GM21360 (cell line): ENCODE measurements at regions not wholly inside any gene's neighbourhood (a gene's known extent, or its start where the extent isn't known, plus 50 kb on each side); places are given as distances from the start of the nearest gene placed in this dataset.

Source experiments
- ATAC-seq: cut with Tn5 transposase; IDR thresholded peaks from one replicate; pipeline ENCODE4 v1.9.1; 2021; ENCODE audit warnings: mild to moderate bottlenecking, moderate library complexity; ENCODE audit not compliant: unreplicated experiment

DNA sequence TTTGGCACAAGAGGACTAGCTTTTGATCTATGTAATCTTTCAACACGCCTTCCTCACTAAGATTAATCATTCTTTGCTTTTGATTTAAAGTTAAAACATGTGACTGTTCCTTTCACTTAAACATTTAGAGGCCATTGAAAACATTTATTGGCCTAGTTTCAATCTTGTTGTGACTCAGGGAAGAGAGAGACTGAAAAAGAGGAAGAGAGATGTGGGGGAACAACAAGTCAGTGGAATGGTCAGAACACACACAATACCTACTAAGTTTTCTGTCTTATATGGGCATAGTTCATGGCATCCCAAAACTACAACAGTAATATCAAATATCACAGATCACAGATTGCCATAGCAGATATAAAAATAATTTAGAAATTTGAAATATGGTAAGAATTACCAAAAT is 812.9 kb upstream of the AGA start:
- no peak for ATAC-seq

DNA sequence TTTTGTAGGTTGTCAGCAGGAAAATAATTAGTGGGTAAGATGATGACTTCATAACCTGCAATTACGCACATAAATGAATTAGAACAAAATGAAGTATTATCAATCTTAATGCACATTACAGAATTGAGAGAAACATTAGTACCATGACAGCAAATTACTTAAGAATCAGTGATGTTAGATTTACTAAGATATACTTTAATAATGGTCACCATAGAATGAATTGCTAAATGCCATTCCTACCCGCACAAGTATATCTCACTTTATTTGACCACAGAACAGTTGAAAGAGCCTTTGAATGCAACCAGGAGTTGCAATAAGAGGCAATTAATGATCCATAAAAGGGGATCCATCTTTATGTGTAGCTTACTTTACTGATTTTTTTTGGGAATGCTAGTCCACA is 816.4 kb upstream of the AGA start:
- no peak for ATAC-seq

DNA sequence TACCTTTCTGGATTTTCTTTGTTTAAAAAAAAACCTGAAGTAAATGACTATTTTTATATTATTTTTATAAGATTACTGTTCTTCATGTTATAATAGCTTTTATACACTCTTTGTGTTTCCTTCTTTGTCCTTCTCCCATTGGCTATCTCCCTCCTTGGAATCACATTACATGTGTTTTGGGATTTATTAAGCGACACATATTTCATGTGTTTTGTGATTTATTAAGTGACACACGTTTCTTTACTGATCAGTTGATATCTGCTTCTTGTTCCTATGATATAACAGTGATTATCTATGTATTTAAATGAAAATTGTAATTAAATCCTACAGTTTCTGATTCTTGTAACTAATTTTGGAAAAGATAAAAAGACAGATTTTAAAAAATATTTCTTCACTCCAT is 817.3 kb upstream of the AGA start:
- ATAC-seq = no peak

DNA sequence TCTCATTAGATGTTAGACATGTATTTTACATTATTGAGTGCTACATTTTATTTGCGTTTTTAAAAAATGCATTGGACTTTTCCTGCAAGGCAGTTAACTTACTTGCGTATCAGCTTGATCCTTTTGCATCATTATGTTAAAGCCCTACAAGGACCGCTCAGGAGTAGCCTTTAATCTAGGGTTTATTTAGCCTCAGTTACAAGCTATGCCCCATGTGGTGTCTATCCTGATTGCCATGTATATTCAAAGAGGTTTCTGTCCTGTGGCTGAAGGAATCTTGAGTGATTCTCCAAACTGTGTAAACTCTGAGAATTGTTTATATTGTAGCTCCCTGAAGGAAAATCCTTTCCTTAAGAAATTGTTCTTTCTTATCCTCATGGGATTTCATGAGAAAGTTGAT is 821.8 kb upstream of the AGA start:
- no peak for ATAC-seq

DNA sequence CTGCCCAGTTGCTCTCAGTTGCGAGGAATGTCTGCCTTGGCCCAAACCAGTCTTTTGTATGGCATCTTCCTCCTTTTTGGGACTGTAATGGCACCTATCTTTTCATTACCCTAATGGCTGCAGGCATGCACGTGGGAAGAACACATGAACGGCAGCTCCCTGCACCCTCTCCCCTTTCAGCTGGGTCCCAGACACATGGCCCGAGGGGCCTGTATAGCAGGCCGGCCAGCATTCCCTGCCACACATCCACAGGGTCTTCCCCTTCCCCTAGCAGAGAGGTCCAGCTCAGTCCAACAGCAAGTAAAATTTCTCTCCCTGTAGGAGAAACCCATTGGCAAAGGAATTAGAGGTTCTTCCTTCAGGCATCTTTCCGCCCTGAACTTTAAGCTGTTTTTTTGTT is 829.1 kb upstream of the AGA start:
- no peak for ATAC-seq

DNA sequence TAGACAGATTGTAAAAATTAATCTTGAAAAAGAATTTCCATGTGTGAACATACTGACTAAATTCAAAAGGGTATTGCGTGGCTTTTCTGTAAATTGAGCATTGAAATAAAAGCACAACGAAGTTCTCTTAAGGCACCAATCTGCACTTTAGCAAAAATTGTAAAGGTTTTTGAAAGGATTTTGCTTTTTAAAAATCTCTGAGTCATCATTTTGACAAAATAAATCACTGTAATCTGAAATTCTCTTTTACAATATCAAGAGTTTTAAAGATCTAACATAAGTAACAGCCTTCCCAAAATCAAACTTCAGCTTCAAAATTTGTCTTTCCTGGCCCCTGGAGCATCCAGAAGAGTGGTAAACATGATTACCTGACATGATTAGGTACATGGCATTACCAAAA is 830.9 kb upstream of the AGA start:
- no peak for ATAC-seq

DNA sequence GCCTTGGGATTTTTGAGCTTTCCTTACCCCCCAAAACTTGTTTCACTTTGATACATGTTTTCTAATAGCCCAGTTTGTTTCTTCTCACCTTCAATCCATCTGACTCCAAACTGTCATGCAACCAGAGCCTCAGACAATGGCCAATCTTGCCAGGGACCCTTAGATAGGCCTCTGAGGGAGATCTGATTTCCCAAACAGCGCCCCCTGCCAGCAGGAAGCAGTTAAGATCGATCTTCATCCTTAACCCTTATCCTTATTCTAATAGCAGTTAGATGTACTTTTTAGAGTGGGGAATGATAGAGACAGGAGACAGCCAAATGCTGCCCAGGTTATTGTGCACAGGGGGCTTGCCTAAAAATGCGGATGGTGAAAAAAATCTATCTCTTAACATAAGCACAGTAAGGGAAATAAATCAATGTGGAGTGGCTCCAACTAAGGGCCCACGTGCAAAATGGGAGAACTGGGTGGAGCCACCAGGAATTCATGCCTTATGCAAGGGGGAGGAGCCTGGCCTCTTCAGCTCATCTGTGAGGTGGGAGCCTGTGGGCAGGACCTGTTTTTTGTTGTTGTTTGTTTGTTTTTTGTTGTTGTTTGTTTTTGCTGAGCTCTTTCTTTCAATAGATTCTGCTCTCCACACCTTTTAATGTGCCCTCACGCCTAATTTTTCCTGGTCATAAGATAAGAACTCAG is 833.6 kb upstream of the AGA start:
- no peak for ATAC-seq

DNA sequence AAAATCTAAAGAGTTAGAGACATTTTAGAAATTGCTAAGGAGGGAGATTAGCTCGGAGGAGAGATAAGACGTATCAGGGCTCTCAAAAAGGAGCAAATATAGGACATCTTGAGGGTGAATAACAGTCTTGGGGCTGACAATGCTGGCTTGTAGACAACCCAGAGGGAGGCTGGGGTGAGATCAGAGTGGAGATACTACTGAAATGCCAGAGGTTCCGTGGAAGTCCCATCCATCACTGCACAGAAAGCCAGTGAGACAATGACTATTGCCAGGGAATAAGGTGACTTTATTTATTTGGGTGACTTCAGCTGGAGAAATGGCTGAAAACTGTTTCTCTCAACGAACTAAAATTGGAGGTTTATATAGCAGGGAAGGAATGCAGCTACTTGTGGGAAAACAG is 838.1 kb upstream of the AGA start:
- no peak for ATAC-seq

DNA sequence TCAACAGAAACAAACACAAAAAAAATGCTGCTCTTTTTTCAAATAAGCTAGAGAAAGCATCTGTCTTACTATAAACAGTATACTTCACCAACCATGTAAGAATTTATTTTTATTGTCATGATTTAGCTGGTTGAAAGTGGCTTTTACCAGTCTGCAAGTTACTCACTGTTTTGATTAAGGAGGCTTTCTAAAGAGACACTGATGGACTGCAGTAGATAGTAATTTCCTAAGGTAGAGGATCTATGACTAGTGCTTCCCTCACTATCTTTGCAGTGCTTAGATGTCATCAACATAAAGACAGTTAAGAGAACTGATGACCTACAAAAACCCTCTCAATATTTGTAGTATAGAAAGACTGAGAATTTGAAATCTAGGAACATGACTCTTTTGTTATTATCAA is 846.2 kb upstream of the AGA start:
- ATAC-seq = no peak

DNA sequence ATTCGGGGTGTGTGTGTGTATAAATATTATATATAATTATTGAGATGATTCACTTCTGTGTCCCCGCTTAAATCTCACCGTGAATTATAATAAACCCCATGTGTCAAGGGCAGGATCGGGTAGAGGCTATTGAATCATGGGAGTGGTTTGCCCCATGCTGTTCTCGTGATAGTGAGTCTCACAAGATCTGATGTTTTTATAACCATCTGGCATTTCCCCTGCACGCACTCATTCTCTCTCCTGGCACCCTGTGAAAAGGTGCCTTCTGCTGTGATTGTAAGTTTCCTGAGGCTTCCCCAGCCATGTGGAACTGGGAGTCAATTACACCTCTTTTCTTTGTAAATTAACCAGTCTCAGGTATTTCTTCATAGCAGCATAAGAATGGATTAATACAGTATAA is 851.4 kb upstream of the AGA start:
- no peak for ATAC-seq

DNA sequence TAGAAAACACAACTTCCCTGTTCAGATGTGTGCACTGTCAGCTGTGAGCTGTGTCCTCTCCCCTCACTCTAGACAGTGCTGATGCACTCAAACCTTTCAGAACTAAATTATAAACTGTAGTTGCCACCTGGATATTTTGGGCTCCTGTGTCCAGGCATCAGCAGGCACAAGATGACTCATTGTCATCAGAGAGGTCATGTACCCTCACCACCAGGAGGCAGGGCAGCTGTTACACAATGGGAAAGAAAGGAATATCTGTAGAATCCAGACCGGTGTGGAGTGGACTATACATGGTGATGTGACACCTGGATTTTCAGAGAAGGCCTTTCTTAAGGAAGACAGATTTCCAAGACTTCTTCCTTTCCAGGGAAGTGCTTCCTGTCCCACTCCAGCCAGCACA is 854.4 kb upstream of the AGA start:
- ATAC-seq = no peak

DNA sequence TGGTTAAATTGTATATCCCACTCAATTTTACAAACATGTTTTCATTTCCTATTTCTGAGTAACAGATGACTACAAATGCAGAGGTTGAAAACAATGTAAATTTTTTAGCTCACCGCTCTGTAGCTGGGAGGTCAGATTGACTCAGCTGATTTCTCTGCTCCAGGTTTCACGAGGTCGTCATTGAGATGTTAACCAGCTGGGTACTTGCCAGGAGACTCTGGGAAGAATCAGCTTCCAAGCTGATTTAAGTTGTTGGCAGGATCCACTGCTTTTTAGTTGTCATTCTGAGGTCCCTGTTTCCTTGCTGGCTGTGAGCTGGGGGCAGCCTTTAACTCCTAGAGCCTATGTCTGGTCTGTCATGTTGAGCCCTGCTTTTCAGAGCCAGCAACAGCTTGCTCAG is 864.3 kb upstream of the AGA start:
- ATAC-seq = no peak

DNA sequence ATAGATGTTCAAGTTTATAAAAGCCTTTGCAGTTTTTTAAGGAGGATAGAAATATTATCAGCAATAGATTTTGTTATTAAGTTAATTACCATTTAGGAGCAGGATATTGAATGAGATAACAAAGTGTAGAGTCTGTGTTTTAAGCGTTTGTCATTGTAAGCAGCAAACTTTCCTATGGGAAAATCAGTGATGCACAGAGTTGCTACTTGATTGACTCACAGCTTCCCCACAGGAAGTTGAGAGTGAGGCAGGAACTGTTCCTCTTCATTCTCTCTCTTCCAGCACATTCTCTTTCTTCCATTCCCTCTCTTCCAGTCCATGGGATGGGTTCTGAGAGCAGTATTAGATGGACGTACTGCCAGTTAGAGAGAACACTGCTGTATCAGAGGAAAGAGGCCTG is 867.7 kb upstream of the AGA start:
- no peak for ATAC-seq

DNA sequence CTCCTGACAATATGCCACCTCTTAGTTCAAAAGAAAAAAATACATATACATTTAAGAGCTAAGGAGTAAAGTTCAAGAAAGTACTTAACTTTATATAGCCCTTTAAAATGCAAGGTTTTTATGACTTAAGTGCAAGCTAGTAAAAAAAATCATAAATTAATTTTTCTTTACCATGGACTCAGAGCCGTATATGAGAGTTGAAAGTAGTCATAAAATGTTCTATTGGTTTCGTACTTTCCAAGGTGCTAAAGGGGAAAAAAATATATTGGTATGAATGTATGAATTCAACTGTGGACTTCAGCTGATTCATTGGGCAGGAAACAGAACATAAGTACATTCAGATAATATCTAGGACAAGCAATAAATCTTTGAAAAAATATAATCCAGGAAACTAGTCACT is 869.8 kb upstream of the AGA start:
- ATAC-seq = no peak

DNA sequence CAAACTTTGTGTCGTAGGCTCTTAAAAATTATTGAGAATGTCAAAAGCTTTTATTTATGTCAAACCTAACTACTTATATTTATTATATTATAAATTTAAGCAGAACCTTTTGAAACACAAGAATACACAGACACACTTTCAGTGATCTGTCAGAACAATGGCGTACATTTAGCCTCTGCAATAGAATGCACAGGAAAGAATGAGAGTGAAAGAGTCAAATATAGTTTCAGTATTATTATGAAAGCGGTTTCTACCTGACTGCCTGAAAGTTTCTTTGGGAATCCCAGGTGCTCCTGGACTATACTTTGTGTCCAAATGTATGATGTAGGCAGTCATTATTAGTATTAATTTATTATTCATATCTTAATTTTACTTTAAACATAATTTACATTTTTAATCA is 872.0 kb upstream of the AGA start:
- no peak for ATAC-seq

DNA sequence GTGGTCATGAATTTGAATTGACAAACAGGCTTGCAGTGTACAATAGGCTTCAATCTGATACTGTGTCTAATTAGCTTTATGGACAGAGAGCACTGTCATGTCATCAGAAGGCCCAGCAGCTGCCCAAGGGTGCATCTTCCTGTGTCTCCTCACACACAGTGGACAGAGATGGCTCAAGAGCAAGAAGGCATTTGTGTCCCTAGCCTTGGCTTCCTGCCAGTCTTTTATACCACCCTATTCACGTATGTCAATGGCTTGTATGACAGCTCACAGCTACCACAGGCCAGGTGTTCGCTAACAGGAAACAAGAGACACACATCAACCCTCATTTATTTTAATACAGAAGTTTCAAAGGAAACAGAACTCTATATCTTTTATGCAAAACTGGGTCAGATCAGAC is 874.0 kb upstream of the AGA start:
- ATAC-seq = no peak

DNA sequence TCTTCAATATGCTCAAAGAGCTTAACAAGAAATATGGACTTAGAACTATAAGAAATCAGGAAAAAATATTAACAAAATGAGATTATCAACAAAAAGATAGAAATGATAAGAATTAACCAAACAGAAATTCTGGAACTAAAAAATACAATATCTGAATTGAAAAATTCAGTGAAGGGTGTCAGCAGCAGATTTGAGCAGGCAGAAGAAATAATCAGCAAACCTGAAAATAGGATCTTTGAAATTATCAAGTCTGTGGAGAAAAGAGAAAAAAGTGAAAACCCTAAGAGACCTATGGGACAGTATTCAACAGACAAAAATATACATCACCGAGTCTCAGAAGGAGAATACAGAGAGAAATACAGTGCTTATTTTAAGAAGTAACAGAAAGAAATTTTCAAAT is 877.8 kb upstream of the AGA start:
- no peak for ATAC-seq

DNA sequence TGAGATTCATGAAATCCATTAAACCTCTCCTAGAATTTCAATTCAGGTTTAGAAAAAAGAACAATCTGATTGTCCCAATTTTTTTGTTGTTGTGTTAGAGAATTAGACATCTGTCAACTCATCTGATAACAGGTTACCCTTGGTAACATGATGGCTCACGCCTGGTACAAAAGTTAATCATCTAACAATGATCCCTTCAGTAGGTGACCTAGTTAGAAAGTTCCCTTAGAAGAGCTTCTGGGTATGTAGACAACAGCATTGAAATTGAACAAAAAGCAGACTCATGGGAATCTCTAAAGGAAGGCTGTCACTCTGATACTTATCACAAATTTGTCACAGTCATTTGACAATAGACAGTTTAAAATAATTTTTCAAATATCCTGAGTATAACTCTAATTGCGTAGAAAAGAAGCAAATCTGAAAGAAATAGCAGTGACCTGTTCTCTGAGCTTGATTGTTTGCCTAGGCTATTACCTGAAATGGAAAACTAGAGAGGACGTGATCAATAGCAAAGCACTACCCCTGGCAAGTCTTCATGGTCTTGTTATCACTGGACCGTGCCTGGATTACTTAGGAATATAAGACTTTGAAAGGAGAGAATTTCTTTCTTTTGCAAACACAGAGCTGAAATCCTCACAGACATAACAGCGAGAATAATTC is 880.4 kb upstream of the AGA start:
- no peak for ATAC-seq

DNA sequence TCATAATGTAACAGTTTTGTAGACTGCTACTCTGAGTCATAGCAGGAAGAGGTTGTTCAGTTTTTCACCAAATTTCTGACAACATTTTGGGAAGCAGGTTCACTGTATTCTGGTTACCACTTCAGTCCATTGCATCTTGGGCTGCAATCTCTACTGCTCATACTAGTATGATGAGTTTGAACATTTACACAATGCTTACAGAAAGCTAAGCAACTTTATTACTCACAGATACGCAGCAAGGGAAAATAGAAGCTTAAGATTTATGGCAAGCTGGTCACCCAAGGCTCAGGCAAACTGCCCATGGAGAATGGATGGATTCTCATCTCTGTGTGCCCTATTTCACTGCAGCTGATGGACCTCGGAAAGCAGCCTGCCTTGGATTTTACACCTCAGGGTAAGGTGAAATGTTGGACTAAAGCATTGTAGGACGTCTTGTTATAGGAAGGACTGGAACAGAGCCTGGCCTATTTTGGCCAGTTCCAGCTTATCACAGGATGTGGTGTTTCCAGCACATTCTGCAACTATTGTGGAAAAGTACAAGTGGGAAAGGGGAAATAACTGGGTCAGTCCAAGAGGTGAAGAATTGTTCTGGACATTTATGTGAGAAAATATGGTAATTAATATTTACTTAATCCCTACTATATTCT is 887.1 kb upstream of the AGA start:
- no peak for ATAC-seq

DNA sequence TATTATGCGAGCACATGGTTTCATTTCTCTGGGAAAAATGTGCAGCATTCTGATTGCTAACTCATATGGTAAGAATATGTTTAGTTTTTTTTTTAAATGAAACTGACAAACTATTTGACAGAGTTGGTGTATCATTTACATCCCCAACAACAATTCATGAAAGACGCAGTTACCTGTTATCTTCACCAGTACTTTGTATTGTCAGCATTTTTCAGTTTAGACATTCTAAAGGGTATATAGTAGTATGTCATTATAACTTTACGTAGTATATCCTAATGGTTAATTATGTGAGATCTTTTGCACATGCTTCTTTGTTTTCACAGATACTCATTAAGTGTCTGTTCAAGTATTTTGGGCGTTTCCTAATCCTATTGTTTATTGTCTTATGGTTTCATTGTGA is 891.1 kb upstream of the AGA start:
- ATAC-seq = no peak

DNA sequence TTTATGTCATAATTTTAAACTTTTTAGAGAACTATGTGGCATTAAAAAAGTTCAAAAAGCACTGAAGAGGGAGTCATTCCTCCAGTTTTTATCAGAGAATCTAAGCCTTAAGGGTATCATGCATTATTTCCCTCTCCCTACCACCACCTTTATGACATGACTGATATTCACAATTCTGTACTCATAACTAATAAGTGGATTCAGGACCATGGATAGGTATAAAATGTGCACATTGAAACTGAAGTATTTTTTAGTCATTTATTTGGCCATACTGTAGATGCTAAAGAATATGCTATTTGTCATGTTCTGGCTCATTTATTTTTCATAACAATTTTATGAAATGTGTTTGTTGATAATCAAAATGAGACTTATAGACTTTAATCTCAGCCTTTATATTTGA is 897.5 kb upstream of the AGA start:
- ATAC-seq = no peak

DNA sequence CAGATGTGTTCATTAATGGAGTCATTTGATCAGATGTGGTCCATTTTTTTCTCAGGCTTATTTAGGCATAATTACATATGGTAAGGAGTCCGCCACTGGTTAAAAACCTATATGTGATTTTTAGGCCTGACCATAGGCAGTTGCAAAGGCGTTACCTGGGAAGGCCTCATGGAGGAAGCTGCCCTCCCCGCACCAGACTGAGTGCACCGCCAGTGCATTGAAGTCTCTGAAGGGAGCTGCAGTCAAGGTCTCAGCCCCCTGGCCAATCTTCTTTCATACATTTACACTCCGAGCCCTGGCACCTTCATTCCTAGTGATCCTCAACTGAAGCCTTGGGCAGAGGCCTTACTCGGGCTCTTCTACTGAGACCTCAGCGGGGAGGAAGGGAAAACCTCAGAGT is 898.2 kb upstream of the AGA start:
- no peak for ATAC-seq

DNA sequence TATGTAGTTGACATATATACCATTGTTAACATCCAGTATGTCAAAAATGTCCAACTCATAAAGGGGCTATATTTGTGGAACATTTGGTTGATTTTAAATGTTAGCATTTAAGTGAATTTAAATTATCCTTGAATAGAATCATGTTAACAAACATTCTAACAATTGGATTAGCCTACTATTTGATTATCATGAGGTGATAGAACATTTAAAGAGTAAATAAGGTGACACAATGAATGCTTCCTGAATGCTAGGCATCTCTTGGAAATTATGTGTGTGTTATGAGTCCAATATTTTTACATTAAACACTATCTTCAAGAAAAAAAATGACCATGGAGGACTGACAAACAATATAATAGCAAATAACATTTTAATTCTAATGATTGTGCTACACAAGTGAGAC is 901.9 kb upstream of the AGA start:
- ATAC-seq = no peak
